ENCODE measurements at regions not wholly inside any gene's neighbourhood (a gene's known extent, or its start where the extent isn't known, plus 50 kb on each side); places are given as distances from the start of the nearest gene placed in this dataset.

DNA sequence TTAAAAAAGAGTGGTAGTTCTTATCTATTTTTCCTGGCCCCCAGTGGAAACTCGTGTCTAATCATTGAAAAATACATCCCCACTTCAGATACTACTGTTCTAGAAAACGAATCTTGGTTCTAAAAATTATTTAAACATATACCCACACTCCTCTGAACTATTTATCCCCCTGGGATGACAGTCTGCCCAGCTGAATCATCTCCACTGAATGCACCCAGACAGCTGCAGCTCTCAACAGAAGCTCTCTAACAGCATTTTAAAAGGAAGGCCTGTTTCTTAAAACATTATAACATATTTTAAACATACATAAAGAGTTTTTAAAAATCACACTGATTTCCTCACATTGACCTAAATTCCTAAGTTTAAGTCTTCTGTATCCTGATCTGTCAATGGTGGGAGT is 544.6 kb upstream of the PHF14 start:
- TF ChIP-seq, protein P1, sequence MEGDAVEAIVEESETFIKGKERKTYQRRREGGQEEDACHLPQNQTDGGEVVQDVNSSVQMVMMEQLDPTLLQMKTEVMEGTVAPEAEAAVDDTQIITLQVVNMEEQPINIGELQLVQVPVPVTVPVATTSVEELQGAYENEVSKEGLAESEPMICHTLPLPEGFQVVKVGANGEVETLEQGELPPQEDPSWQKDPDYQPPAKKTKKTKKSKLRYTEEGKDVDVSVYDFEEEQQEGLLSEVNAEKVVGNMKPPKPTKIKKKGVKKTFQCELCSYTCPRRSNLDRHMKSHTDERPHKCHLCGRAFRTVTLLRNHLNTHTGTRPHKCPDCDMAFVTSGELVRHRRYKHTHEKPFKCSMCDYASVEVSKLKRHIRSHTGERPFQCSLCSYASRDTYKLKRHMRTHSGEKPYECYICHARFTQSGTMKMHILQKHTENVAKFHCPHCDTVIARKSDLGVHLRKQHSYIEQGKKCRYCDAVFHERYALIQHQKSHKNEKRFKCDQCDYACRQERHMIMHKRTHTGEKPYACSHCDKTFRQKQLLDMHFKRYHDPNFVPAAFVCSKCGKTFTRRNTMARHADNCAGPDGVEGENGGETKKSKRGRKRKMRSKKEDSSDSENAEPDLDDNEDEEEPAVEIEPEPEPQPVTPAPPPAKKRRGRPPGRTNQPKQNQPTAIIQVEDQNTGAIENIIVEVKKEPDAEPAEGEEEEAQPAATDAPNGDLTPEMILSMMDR (IDR thresholded peaks at IDR 0.05), result no peak
- no peak for TF ChIP-seq ZFX (IDR thresholded peaks at IDR 0.05; ENCODE audit: borderline replicate concordance)
